IMR-90 (cell line): ENCODE measurements at regions not wholly inside any gene's neighbourhood (a gene's known extent, or its start where the extent isn't known, plus 50 kb on each side); places are given as distances from the start of the nearest gene placed in this dataset.

Experiments used
- ATAC-seq: fragments of 200-7000 bp; cut with Tn5 transposase; 2 replicates; pipeline ENCODE4 v1.9.1; 2020; ENCODE audit warnings: low read depth, mild to moderate bottlenecking, moderate library complexity
- BruUV-seq: library from RNA; stranded (reverse); fragments of 400-500 nt; replicated peaks from 2 replicates; lab custom pipeline; 2021; lab: Mats Ljungman, UMichigan
- CTCF ChIA-PET: fragments of 300-600 bp; formaldehyde crosslinking; extraction: SDS; loops from one replicate; lab custom pipeline; 2021; ENCODE audit warnings: antibody characterized with exemption; lab: Yijun Ruan, JAX
- POLR2A ChIA-PET: fragments of 300-600 bp; sonication (Branson Sonifier 250); formaldehyde crosslinking; loops from one replicate; lab custom pipeline; 2022; ENCODE audit warnings: antibody characterized with exemption; ENCODE audit not compliant: unreplicated experiment; lab: Charles Lee
- DNase-seq: peaks from one replicate; pipeline ENCODE4 v3.0.0; 2013
- H2AFZ ChIP-seq: replicated peaks from 2 replicates; pipeline ENCODE3; 2013; ENCODE audit warnings: low read length, mild to moderate bottlenecking; ENCODE audit not compliant: poor library complexity
- H2AK5ac ChIP-seq: 2 replicates; pipeline ENCODE4 v1.6.1; 2013; ENCODE audit warnings: low read depth, low read length, inconsistent platforms
- H2AK9ac ChIP-seq: replicated peaks from 2 replicates; pipeline ENCODE3; 2013; ENCODE audit warnings: mild to moderate bottlenecking, low read depth, low read length, moderate library complexity; ENCODE audit not compliant: poor library complexity
- H2BK120ac ChIP-seq: 2 replicates; pipeline ENCODE4 v1.6.1; 2013; ENCODE audit warnings: low read depth, low read length, inconsistent platforms
- H2BK15ac ChIP-seq: 3 replicates; pipeline ENCODE4 v1.6.1; 2013; ENCODE audit warnings: low read depth, low read length, inconsistent platforms
- H2BK20ac ChIP-seq: 2 replicates; pipeline ENCODE4 v1.6.1; 2013; ENCODE audit warnings: low read depth, mild to moderate bottlenecking, inconsistent platforms, low read length, moderate library complexity
- H2BK5ac ChIP-seq: 2 replicates; pipeline ENCODE4 v1.6.1; 2013; ENCODE audit warnings: mild to moderate bottlenecking, low read depth, low read length, inconsistent platforms; ENCODE audit not compliant: poor library complexity, severe bottlenecking
- H3K14ac ChIP-seq: replicated peaks from 2 replicates; pipeline ENCODE4 v1.6.1; 2013; ENCODE audit warnings: low read depth, low read length, inconsistent platforms
- H3K18ac ChIP-seq: 2 replicates; pipeline ENCODE4 v1.6.1; 2013; ENCODE audit warnings: low read depth, low read length, control low read depth
- H3K23ac ChIP-seq: 2 replicates; pipeline ENCODE4 v1.6.1; 2013; ENCODE audit warnings: low read depth, low read length, inconsistent platforms
- H3K27ac ChIP-seq: 2 replicates; pipeline ENCODE4 v1.5.1; 2013; ENCODE audit warnings: mild to moderate bottlenecking, control low read depth, low read length; ENCODE audit not compliant: insufficient read depth
- H3K27me3 ChIP-seq: 2 replicates; pipeline ENCODE4 v1.6.1; 2013; ENCODE audit warnings: low read length; ENCODE audit not compliant: control insufficient read depth, insufficient read depth
- H3K36me3 ChIP-seq: 2 replicates; pipeline ENCODE4 v1.6.1; 2013; ENCODE audit warnings: low read length, mixed read lengths; ENCODE audit not compliant: control insufficient read depth, insufficient read depth
- H3K4ac ChIP-seq: 2 replicates; pipeline ENCODE4 v1.6.1; 2013; ENCODE audit warnings: low read depth, low read length, inconsistent platforms
- H3K4me1 ChIP-seq: 2 replicates; pipeline ENCODE4 v1.6.1; 2013; ENCODE audit warnings: low read length, mixed read lengths; ENCODE audit not compliant: control insufficient read depth, insufficient read depth
- H3K4me2 ChIP-seq: 2 replicates; pipeline ENCODE4 v1.6.1; 2013; ENCODE audit warnings: low read depth, mild to moderate bottlenecking, control low read depth, low read length, moderate library complexity
- H3K4me3 ChIP-seq: 2 replicates; pipeline ENCODE4 v1.5.1; 2013; ENCODE audit warnings: low read depth, mild to moderate bottlenecking, control low read depth, low read length, moderate library complexity; ENCODE audit not compliant: insufficient read depth
- H3K56ac ChIP-seq: 2 replicates; pipeline ENCODE4 v1.6.1; 2013; ENCODE audit warnings: low read length, inconsistent platforms; ENCODE audit not compliant: insufficient read depth; ENCODE audit errors: extremely low read depth
- H3K79me1 ChIP-seq, 2 experiments: 2 replicates each; pipeline ENCODE4 v1.6.1; 2013; ENCODE audit warnings: low read length in 2 of 2, inconsistent platforms in 1 of 2, low read depth in 1 of 2
- H3K9ac ChIP-seq: 2 replicates; pipeline ENCODE4 v1.6.1; 2013; ENCODE audit warnings: low read depth, low read length, control low read depth
- H3K9me1 ChIP-seq: 2 replicates; pipeline ENCODE4 v1.6.1; 2013; ENCODE audit warnings: low read length, inconsistent platforms; ENCODE audit not compliant: insufficient read depth
- H3K9me3 ChIP-seq: 2 replicates; pipeline ENCODE4 v1.6.1; 2013; ENCODE audit warnings: low read length; ENCODE audit not compliant: control insufficient read depth, insufficient read depth
- H4K20me1 ChIP-seq: 2 replicates; pipeline ENCODE4 v1.6.1; 2013; ENCODE audit warnings: low read length, inconsistent platforms; ENCODE audit not compliant: insufficient read depth
- H4K5ac ChIP-seq: 2 replicates; pipeline ENCODE4 v1.6.1; 2013; ENCODE audit warnings: mild to moderate bottlenecking, low read depth, low read length, control low read depth
- H4K8ac ChIP-seq, 2 experiments: 2 replicates each; pipeline ENCODE4 v1.6.1; 2013; ENCODE audit warnings: low read depth in 2 of 2, low read length in 2 of 2, control low read depth in 1 of 2, inconsistent platforms in 1 of 2
- H4K91ac ChIP-seq: 2 replicates; pipeline ENCODE4 v1.6.1; 2013; ENCODE audit warnings: low read depth, low read length, inconsistent platforms; ENCODE audit not compliant: insufficient read depth
- CEBPB ChIP-seq: IDR thresholded peaks from 2 replicates; pipeline ENCODE4 v1.6.1; 2012; ENCODE audit warnings: low read depth, low read length, improper control_type of control experiment
- FOS ChIP-seq: fragments of 150-350 bp; IDR thresholded peaks from 2 replicates; pipeline ENCODE4 v1.6.1; 2016; ENCODE audit warnings: low read depth, low read length
- WGBS, 2 experiments: methylation state at CpG; one replicate each; pipeline versions ENCODE4 v1.1.5 to v1.1.7; 2013; ENCODE audit warnings: missing lambda C conversion rate in 2 of 2; ENCODE audit not compliant: insufficient read length in 1 of 2; ENCODE audit errors: extremely low coverage in 2 of 2; 5-methylcytosine and 5-hydroxymethylcytosine counted together
- dilution Hi-C: fragments of 300-500 bp; cut with HindIII; formaldehyde crosslinking; loops from one replicate; pipeline ENCODE4 v1.14.3; 2018; ENCODE audit warnings: low sequenced_read_pairs; ENCODE audit not compliant: unreplicated experiment
- in situ Hi-C: fragments of 300-500 bp; cut with MboI; formaldehyde crosslinking; loops from 3 replicates; pipeline ENCODE4 v1.14.3; 2019; ENCODE audit warnings: low sequenced_read_pairs, inconsistent platforms, mixed read lengths
- intact Hi-C: fragments of 100-400 bp; cut with micrococcal nuclease; formaldehyde crosslinking; loops from 2 replicates; pipeline ENCODE4 v1.10.0; 2022
- TF ChIP-seq, protein P1 (sequence below): fragments of 150-350 bp; IDR thresholded peaks from 2 replicates; pipeline ENCODE4 v1.6.1; 2016; ENCODE audit warnings: low read depth, mild to moderate bottlenecking, low read length, moderate library complexity, borderline replicate concordance

DNA sequence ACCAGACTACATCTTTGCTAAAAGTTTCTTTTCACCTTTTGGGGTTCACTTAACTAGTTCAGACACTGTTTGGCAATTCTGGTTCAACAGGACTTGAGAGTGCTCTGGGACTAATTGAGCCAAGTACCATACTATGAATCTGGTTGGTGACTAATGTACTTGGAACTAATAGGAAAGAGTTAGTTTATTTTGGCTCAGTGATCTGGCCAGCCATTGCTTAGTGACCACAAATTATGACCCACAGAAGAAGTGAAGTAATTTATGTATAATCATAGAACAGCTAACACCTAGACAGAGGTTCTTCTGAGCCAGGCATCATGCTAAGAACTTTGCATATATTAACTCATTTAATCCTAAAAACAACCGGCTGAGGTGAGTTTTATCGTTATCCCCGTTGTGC is 126.5 kb upstream of the JCAD start:
- H3K4me3 ChIP-seq: no peak overlapping the region
- peak overlapping the region; percentile 65 for H2AK5ac ChIP-seq
- H2AFZ ChIP-seq: no peak overlapping the region
- H3K27ac ChIP-seq: peak overlapping the region; percentile 40; the same call in 1 of the 2 replicates
- DNase-seq: peak; percentile 90
- peaks cover 5% of the 10 kb centered on the region for H4K20me1 ChIP-seq
- no peaks in the 10 kb centered on the region for H3K9me3 ChIP-seq
- peaks cover 0 to 9% of the 10 kb centered on the region in 2 experiments; a peak in 1 of 4 replicates for H3K79me1 ChIP-seq
- no TSS peak for BruUV-seq
- peak overlapping the region; percentile 89 for H2BK20ac ChIP-seq
- peak overlapping the region; percentile 79 for H3K4ac ChIP-seq
- no peak overlapping the region for H3K9ac ChIP-seq
- peak overlapping the region; percentile 68; the same call in 1 of the 2 replicates for H3K14ac ChIP-seq
- no peaks in the 10 kb centered on the region for H3K36me3 ChIP-seq
- no peak overlapping the region for H4K5ac ChIP-seq
- no CpG with 5 or more reads among the region's 3 CpGs for WGBS, 2 experiments
- peak overlapping the region; percentile 33; the same call in 1 of the 2 replicates for H3K4me2 ChIP-seq
- H3K56ac ChIP-seq: no peak overlapping the region
- H2BK15ac ChIP-seq: peak overlapping the region; percentile 65
- ChIA-PET POLR2A (no interaction called here), CTCF (interaction anchor here (1.1 kb wide), 1 partner anchor 26 kb away, joined by 4 read pairs; no protein-coding TSS in a partner anchor)
- H3K18ac ChIP-seq: peak overlapping the region; percentile 50
- H4K91ac ChIP-seq: 0 out of 2 replicates have a peak overlapping the region, but pooled peaks have one; percentile 7
- H4K8ac ChIP-seq: peak overlapping the region in 1 of 2 experiments; percentile 46; a peak in 2 of 4 replicates
- peak; percentile 54; the same call in 1 of the 2 replicates for TF ChIP-seq CEBPB
- TF ChIP-seq, protein P1, sequence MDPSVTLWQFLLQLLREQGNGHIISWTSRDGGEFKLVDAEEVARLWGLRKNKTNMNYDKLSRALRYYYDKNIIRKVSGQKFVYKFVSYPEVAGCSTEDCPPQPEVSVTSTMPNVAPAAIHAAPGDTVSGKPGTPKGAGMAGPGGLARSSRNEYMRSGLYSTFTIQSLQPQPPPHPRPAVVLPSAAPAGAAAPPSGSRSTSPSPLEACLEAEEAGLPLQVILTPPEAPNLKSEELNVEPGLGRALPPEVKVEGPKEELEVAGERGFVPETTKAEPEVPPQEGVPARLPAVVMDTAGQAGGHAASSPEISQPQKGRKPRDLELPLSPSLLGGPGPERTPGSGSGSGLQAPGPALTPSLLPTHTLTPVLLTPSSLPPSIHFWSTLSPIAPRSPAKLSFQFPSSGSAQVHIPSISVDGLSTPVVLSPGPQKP: no peak
- TF ChIP-seq FOS: peak; percentile 57; the same call in 1 of the 2 replicates
- no peaks in the 10 kb centered on the region for H3K27me3 ChIP-seq
- no peak overlapping the region for H3K23ac ChIP-seq
- peak overlapping the region; percentile 70 for H2BK5ac ChIP-seq
- in situ Hi-C loops: no loop called here
- intact Hi-C loops: no loop called here
- peak; percentile 33 for ATAC-seq
- H2BK120ac ChIP-seq: peak overlapping the region; percentile 88; the same call in 1 of the 2 replicates
- H3K4me1 ChIP-seq: peaks cover 50% of the 10 kb centered on the region
- H2AK9ac ChIP-seq: no peak overlapping the region
- dilution Hi-C loops: no loop called here
- peaks cover 43% of the 10 kb centered on the region for H3K9me1 ChIP-seq
